GM19023 (cell line): ENCODE measurements at regions not wholly inside any gene's neighbourhood (a gene's known extent, or its start where the extent isn't known, plus 50 kb on each side); places are given as distances from the start of the nearest gene placed in this dataset.
"Not testable (repeated sequence)": the region's sequence is repeated elsewhere in the genome, so short reads cannot be mapped to it uniquely, and the experiment has no call there.

Experiments used
- ATAC-seq: cut with Tn5 transposase; IDR thresholded peaks from one replicate; pipeline ENCODE4 v1.9.1; 2021; ENCODE audit warnings: mild to moderate bottlenecking, moderate library complexity; ENCODE audit not compliant: unreplicated experiment

DNA sequence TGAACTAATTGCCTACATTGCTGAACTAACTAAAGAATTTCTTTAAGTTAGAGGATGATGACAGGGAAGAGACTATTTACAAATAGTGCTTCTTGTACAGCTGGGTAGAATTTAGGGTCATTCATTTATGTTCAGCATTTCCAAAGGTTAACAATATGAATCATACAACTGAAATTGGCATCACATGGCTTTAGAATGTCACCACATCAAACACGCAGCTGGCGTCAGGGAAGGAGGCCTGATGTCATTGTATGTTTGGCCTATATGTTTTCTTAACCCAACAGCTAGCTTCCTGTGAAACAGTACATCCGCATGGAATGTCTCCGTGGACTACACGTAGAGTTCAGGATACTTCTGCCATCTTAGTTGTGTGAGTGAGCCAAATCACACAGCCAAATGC lies 99.0 kb upstream of the TNFSF11 start:
- no peak for ATAC-seq

GRCh38 chr13:42477596-42478190 lies 96.3 kb upstream of the TNFSF11 start:
- ATAC-seq = no peak

DNA sequence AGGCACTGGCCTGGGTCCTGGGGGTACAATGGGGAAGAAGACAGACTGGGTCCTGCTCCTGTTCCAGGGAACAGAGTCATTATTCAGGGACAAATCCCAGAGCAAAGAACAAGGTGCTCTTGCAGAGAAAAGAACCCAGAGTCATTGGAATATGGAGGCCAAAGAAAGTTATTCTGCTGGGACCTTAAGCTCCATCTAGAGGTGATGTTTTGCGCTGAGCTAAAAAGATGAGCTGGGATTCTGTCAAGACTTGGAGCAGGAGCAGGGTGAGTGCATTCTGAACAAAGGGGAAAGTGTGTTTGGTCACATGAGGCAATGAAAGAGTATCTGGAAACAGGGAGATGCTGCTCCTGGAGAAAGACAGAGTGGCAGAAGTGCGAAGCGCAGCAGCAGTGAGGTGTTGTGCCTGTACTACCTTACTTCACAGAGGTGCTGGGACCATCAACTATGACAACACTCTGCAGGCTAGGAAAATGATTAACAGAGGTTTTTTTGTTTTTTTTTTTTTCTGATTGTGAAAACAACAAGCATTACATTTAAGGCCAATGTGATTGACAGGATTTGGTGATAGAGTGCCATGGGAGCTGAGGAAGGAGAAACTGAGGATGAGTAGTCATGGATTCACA lies 95.3 kb upstream of the TNFSF11 start:
- ATAC-seq = no peak

- ATAC-seq = no peak
These were observed 89.6 kb upstream of the TNFSF11 start for GRCh38 chr13:42484386-42484785.

GRCh38 chr13:42485272-42485671 lies 88.7 kb upstream of the TNFSF11 start:
- no peak for ATAC-seq

DNA sequence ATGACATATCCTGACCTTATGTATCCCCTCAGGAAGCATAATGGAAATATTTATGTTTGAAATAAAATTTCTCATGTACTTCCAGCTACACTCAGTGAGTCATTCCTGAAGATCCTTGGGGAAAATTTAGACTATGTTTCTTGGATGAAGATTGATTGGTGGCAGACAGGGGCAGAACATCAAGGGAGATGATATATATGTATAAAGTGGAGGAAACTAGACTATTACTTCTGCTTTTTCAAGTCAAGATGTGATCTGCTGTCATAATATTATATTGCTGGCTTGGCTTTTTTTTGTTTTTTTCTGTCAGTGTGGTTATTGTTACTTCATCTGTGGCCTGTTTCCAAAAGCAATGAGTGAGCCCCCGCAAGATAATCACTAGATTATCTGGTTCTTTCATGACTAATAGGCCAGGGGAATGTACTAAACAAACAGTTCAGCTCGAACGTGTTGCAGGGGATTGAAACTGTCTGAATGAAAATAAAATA lies 87.2 kb upstream of the TNFSF11 start:
- no peak for ATAC-seq

- no peak for ATAC-seq
These were observed 86.7 kb upstream of the TNFSF11 start for GRCh38 chr13:42487221-42487620.

DNA sequence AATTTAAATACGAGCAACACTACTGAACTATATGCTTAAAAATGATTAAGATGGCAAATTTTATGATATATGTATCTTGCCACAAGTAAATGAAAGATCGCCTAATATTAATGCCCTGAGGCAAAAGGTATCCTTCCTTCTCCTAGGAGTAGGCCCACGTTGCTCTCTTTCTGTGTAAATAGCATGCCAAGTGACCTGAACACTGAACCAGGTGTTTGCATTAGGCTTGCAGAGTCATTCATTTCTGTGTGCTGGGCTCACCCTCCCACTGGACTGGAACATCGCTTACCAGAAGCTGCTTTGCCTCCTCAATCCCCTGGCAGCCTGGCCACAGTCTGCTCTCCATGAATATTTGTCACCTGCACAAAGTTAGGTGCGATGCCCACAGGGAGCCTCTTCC lies 83.3 kb upstream of the TNFSF11 start:
- ATAC-seq = no peak

- ATAC-seq = no peak
These were observed 81.5 kb upstream of the TNFSF11 start for GRCh38 chr13:42492372-42492920.

DNA sequence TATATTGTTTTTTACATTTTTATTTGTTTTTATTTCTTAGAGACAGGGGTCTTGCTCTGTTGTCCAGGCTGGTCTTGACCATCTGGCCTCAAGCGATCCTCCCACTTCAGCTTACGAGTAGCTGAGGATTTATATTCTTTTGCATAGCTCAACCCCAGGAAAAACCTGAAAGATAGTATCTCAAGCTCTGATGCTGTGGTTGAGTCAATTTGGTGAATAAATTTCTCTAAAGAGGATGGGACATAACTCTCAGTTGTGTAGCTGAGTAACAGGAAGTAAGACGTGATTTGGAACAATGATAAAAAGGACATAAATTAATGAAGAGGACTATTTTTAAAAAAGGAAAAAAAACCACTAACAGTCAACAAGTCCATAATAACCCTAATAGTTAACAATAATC lies 79.8 kb upstream of the TNFSF11 start:
- no peak for ATAC-seq

GRCh38 chr13:42495255-42495654 lies 78.7 kb upstream of the TNFSF11 start:
- no peak for ATAC-seq

GRCh38 chr13:42495751-42496150 lies 78.2 kb upstream of the TNFSF11 start:
- no peak for ATAC-seq

DNA sequence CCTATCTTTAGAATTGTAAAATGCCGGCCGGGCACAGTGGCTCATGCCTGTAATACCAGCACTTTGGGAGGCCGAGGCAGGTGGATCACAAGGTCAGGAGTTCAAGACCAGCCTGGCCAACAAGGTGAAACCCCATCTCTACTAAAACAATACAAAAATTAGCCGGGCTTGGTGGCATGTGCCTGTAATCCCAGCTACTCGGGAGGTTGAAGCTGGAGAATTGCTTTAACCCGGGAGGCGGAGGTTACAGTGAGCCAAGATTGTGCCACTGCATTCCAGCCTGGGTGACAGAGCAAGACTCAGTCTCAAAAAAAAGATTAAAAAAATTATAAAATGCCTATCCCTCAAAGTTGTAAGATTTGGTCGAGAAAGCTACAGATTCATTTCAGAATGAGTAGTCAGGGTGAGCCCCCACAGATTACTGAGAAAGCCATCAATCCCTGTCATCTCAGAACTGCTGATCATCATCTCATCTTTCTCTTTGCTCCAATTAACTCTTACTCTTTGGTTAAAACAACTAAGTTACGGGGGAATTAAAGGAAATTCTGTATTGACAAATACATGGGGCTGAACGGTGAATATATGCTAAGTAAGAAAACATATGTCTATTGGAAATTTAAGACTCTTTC lies 76.9 kb upstream of the TNFSF11 start:
- ATAC-seq = not testable (repeated sequence)

DNA sequence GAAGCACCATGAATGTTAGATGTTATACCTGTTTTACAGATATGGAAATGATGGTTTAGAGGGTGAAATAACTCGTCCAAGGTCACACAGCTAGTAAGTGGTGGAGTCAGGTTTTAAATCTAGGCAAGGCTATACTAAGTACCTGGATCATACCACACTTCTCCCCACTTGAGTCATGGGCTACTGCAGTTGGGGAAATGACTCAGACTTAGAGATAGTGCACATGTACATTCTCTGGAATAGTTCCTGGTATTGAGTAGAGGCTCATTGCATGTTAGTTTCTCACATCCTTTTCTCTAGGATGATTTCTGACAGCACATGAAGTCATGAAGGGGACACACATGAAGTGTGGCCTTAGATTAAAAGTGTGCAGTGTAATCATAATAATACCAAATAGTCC lies 76.2 kb upstream of the TNFSF11 start:
- ATAC-seq = peak; percentile 82

GRCh38 chr13:42498521-42498920 lies 75.4 kb upstream of the TNFSF11 start:
- no peak for ATAC-seq
